Renal pelvis (tissue), 1 donor: ENCODE measurements at regions not wholly inside any gene's neighbourhood (a gene's known extent, or its start where the extent isn't known, plus 50 kb on each side); places are given as distances from the start of the nearest gene placed in this dataset.

Experiments used
- DNase-seq: peaks from one replicate; pipeline ENCODE4 v3.0.0-alpha.2; 2013

- no peak for DNase-seq
Measured at GRCh38 chr19:31501427-31502195, 152.4 kb upstream of the TSHZ3 start.

- no peak for DNase-seq
Measured at GRCh38 chr19:31502536-31503170, 153.4 kb upstream of the TSHZ3 start.

DNA sequence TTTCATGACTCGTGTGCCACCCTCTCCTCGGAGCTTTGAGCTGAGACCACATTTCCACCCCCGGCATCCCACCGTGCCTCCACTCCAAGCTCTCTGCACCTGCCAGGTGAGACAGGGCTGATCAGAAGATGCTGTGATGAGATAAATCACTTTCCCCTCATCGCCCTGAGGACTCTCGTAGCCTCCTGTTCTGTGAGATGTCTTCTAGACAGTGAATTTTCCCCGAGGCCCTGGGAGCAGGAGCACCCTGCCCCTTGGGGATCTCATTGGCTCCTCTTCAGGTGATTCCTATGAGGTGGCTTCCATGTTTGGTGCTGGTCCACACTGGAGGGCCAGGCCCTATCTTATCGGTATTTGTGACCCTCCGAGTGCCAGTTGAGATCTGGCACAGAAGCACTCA is 154.0 kb upstream of the TSHZ3 start:
- DNase-seq: no peak

GRCh38 chr19:31504221-31504620 is 155.0 kb upstream of the TSHZ3 start:
- no peak for DNase-seq

DNA sequence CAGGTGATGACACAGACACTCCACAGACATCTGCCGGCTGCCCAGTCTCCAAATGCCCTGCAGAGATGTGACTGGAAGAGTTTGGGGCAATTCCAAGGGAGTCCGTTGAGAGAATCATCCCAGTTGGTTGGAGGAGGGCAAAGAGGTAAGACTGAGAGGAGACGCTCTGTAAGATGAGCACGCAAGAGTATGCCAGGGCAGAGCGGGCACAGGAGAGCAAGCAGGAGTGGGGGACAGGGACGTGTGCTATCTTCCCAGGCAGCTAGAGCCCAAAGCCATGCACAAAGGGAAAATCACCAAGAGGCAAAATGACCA is 156.3 kb upstream of the TSHZ3 start:
- no peak for DNase-seq

DNA sequence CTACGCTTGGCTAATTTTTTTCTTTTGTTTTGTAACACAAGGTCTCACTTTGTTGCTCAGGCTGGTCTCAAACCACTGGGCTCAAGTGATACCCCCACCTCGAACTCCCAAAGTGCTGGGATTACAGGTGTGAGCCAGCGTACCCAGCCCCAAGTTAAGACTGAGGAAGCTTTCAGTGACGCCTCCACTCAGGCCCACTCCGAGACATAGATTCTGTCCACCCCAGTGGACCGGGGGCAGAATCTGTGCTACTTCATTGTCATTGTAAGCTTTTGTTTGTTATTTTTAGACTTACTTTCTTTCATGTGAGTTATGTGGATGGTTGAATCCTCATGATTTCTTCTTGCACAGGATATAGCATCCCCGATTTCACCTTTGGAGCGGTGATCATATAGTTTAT is 156.9 kb upstream of the TSHZ3 start:
- no peak for DNase-seq

GRCh38 chr19:31510635-31511034 is 161.4 kb upstream of the TSHZ3 start:
- DNase-seq: no peak

DNA sequence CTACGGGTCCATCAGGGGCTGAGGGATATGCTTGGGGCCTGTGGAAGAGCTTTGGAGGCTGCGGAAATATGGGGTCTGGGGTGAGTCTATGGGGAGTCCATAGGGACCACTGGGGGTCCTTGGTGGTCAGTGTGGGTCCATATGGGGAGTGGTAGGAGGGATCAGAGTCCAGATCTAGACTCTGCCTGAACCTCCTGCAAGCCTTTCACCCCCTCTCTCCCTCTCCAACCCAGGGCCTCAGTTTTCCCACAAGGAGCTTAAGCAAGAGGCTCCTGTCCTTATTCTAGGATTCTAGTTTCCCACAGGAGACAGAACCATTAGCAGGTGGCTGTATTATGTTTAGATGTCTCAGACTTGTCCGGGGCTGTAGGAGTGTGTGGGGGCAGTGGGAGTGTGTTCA is 161.9 kb upstream of the TSHZ3 start:
- no peak for DNase-seq

GRCh38 chr19:31511696-31512095 is 162.5 kb upstream of the TSHZ3 start:
- no peak for DNase-seq

DNA sequence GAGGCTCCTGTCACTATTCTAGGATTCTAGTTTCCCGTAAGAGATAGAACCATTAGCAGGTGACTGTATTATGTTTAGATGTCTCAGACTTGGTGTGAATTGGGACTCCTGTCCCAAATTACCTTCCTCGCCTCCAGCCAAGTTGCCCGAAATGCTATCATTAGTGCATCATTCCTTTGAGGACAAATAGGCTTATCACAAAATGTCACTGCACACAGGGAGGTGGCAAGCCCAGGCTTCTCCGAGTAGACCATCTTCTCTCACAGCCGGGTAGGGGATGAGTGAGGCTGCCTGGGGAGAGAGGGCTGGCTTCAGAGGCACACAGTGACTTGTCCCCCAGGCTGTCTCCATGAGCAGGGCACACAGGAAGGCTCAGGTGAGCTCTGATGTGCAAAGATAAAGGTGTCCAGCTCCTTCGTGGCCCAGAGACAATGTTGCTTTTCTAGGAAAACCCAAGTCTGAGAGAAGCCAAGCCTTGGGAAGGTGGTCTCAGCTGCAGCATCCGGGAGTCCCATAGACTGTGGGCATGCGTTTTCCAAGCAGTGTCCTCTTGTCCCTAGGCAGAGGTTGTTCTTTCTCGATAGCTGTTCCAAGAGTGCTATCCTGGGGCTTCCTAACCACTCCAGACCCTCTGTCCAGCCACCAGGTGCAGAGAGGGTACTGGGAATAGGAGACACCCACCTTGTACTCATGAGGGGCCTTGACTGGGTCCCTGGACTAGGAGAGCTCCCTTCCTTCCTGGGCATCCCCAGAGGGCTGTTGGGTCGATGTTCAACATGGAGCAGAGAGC is 163.1 kb upstream of the TSHZ3 start:
- no peak for DNase-seq

DNA sequence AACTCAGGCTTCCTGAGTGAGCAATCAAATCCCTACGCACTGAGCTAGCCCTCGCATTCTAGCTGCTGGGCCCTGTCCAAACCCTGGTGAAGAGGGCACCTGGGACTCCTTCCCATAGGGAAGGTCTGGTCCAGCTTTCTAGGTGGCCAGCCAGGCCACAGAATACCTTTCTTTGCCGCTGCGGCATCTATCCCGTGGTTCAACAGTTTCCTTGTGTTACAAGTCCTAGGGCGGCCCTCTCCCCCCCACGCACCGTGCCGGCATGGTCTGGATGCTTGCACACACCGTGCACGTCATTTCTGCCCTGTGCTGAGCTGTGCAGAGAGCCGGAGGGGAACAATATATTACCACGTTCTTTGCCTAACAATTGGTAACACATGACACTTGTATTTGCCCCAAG is 164.6 kb upstream of the TSHZ3 start:
- DNase-seq: no peak

DNA sequence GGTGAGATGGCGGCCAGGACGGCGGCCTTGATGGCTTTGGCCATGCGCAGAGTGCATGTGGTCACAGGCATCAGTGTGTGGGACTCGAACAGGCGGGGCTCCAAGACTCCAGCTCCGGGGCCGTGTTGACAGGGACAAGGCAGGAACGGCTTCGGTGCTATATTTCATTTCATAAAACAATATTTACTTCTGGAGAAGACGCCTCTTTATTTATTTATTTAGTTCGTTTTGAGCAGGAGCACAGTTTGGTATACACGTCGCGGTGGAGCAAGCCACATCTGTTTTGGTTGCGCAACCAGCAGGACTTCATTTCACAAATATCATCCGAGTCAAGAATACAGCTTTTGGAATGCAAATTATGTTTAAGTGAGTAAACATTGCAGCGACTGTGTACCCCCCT is 166.7 kb upstream of the TSHZ3 start:
- no peak for DNase-seq

DNA sequence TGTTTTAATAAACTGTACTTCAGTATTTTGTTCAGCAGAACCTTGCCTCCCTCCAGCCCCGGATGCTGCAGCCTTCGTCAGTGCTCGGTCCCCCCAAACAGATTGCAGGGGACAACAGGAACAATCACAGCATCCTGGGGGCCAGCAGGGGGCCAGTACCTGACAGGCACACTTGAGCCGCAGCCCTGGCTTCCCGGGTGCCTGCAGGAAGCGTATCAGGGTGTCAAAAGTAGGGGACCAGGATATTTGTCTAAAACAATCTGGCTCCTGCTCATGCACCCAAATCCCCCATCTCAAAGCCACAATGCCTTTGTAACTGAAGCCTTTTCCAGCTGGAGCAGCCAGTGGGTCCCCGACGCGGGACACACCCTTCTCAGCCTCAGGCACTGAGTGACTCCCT is 167.5 kb upstream of the TSHZ3 start:
- DNase-seq: no peak

DNA sequence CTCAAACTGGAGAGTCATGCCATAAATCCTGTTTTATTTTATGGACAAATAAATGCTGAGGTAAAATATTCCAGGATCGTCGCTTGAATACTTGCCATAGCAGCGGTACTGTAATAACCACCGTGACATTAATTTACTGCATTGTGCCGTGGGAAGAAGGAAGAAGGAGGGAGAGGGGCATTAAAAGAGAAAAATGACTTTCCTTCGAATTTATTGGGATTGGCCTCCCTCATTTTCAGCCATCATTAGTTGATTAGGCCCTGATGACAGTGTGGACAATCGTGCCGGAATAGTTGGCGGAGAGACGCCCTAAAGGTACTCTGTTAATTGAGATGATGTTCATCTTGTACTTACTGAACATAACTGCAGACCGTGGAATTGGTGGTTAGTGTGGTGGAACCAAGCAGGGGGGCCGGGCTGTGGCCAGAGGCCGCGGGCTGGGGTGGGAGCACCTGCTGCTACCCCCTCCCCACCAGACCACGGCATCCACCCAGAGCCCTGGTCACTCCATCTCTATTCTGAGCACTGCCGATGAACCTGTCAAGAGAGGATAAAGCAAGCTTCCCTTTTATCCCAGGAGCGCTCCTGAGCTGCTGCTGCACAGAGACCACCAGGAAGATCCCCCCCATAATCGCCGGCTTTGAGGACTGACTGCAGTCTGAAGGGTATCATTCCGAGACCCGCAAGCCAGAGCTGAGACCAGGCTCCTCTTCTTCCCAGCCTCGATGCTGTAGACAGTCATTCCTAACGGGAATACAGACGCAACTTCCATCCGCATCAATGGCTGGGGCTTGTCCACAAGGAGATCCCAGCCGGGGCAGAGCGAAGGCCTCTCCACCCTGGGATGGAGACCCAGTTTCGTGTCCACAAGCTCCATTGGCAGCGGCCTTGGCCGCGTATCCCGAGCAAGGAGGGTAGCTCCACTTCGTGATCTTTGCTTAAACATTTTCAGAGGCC is 168.3 kb upstream of the TSHZ3 start:
- DNase-seq: no peak

- DNase-seq: no peak
Measured at GRCh38 chr19:31518216-31519020, 169.2 kb upstream of the TSHZ3 start.

GRCh38 chr19:31519256-31519655 is 170.0 kb upstream of the TSHZ3 start:
- no peak for DNase-seq

DNA sequence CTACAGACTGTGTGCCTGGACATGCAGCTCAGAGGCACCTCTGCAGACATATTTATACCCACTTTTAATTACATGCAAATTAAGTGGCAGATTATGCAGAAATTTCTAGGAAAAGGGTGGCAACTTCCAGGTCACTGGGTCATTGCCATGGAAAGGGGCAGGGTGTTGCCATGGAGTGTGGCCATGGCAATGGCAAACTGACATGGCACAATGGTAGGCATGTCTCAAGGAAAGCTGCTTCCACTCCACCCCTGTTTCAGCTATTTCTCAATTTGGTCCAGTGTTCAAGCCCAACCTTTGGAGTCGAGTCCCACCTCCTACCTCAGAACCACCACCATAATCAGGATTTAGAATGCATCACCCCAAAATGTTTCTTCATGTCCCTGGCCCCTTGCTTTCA is 170.7 kb upstream of the TSHZ3 start:
- DNase-seq: no peak

- no peak for DNase-seq
Measured at GRCh38 chr19:31520633-31521032, 171.4 kb upstream of the TSHZ3 start.

DNA sequence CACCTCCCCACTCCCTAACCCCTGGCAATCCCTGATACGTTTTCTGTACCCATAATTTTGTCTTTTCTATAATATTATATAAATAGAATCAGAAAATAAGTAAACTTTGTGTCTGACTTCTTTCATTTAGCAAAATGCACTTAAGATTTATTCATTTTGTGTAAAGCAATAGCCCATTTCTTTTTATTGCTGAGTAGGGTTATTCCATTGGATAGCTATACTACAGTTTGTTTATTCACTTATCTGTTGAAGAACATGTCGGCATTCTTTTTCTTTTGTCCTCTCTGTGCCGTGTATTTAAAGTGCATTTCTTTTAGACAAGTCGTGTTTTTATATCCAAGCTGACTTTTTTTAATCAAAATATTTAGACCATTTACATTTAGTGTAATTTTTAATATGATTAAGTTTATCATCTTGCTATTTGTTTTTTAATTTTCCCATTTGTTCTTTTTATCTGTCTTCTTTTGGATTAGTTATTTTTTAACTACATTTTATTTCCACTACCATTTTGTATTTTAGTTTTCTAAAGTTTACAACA is 176.4 kb upstream of the TSHZ3 start:
- no peak for DNase-seq

GRCh38 chr19:31527443-31527842 is 178.2 kb upstream of the TSHZ3 start:
- DNase-seq: no peak

- no peak for DNase-seq
Measured at GRCh38 chr19:31528261-31528660, 179.0 kb upstream of the TSHZ3 start.
